Right lobe of liver (tissue), 4 donors: ENCODE measurements at regions not wholly inside any gene's neighbourhood (a gene's known extent, or its start where the extent isn't known, plus 50 kb on each side); places are given as distances from the start of the nearest gene placed in this dataset.

ENCODE experiments used
- CTCF ChIP-seq, 4 donors: fragments of 200-600 bp in 3 of 4; fragments of 450-650 bp in 1 of 4; IDR thresholded peaks; one replicate each; pipeline versions ENCODE4 v1.5.1 to v1.8.0; 2016 to 2022; ENCODE audit warnings: antibody characterized with exemption in 4 of 4, mild to moderate bottlenecking in 2 of 4
- POLR2A ChIP-seq: fragments of 450-650 bp; IDR thresholded peaks from one replicate; pipeline ENCODE4 v1.6.1; 2017; ENCODE audit warnings: antibody characterized with exemption, mild to moderate bottlenecking
- donor health status: DM: no; HTN: no; CAD: no.
- donor health status: DM: no; HTN: no; CAD: no.
- donor health status: DM: no; HTN: yes; CAD: no.

- TF ChIP-seq CTCF (IDR thresholded peaks at IDR 0.05) (no peak), POLR2A (no peak)
Observed at GRCh38 chr16:64808474-64808873, 313.4 kb downstream of the CDH11 start.
